Sigmoid colon (tissue), 6 donors: ENCODE measurements at regions not wholly inside any gene's neighbourhood (a gene's known extent, or its start where the extent isn't known, plus 50 kb on each side); places are given as distances from the start of the nearest gene placed in this dataset.
A peak's percentile ranks its signal among the peaks of the same experiment; 100 is the strongest.

ENCODE experiments used
- DNase-seq: peaks from one replicate; pipeline ENCODE4 v3.0.0-alpha.2; 2019
- H3K27ac ChIP-seq, 4 donors: fragments of 200-600 bp; sonication (generic); one replicate each; pipeline ENCODE4 v1.5.1; 2016 to 2019; ENCODE audit warnings: mild to moderate bottlenecking in 1 of 4
- H3K27me3 ChIP-seq, 3 donors: fragments of 200-600 bp; sonication (generic); one replicate each; pipeline ENCODE4 v1.5.1; 2019; ENCODE audit warnings: mild to moderate bottlenecking in 1 of 3
- H3K36me3 ChIP-seq, 4 donors: fragments of 200-600 bp; sonication (generic); one replicate each; pipeline ENCODE4 v1.5.1; 2016 to 2019
- H3K4me1 ChIP-seq, 4 donors: fragments of 200-600 bp; sonication (generic); one replicate each; pipeline ENCODE4 v1.5.1; 2017 to 2019
- H3K4me3 ChIP-seq, 4 donors: fragments of 200-600 bp; sonication (generic); one replicate each; pipeline ENCODE4 v1.5.1; 2017 to 2019; ENCODE audit warnings: mild to moderate bottlenecking in 2 of 4, moderate library complexity in 1 of 4
- H3K9me3 ChIP-seq, 4 donors: fragments of 200-600 bp in 3 of 4; sonication (generic) in 3 of 4; one replicate each; pipeline versions ENCODE4 v1.5.1 to v1.6.1; 2013 to 2019
- EP300 ChIP-seq, 4 donors: sonication (generic); formaldehyde crosslinking; IDR thresholded peaks; one replicate each; pipeline ENCODE4 v1.6.1; 2017; ENCODE audit warnings: antibody characterized with exemption in 4 of 4
- POLR2A ChIP-seq, 2 donors: fragments of 450-650 bp; IDR thresholded peaks; one replicate each; pipeline ENCODE4 v1.6.1; 2016; ENCODE audit warnings: antibody characterized with exemption in 2 of 2, mild to moderate bottlenecking in 2 of 2, moderate library complexity in 2 of 2
- POLR2AphosphoS5 ChIP-seq, 4 donors: sonication (generic); formaldehyde crosslinking; IDR thresholded peaks; one replicate each; pipeline ENCODE4 v1.6.1; 2017; ENCODE audit warnings: antibody characterized with exemption in 4 of 4
- WGBS, 2 donors: extraction: QIAGEN DNeasy Blood & Tissue Kit; methylation state at CpG; one replicate each; pipeline ENCODE4 v1.1.7; 2013; 5-methylcytosine and 5-hydroxymethylcytosine counted together
- intact Hi-C: fragments of 100-400 bp; cut with DNase I; formaldehyde crosslinking; loops from one replicate; pipeline ENCODE4 v1.15.1; 2023
- TF ChIP-seq, protein P1 (sequence below), 4 experiments: fragments of 450-650 bp in 3 of 4; fragments of 200-600 bp in 1 of 4; IDR thresholded peaks; one replicate each; pipeline ENCODE4 v1.5.1; 2016 to 2019; ENCODE audit warnings: antibody characterized with exemption in 4 of 4, mild to moderate bottlenecking in 3 of 4, moderate library complexity in 2 of 4
- donor health status: healthy with polysubstance abuse.
- donor health status: healthy.

DNA sequence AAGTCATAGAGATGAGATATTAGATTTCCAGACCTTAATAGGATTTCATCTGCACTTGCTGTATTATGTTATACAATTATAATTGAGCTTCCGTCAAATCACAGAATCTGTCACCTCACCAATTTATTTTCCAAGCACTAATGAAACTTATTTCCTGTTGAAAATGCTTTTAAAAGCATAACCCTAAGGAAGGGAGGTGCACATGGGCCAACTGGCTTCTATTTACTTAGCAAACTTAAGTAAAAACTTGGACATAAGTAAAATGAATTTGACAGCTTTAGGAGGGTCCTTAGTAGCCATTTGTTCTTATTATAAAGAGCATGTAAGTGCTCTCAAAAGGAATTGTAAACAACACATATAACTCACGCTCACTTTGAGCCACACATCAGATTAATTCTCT is 462.2 kb upstream of the TMPO start:
- Histone ChIP-seq H3K27ac (no peak overlapping the region), H3K4me1 (peaks cover 0 to 8% (median 0%) of the 10 kb centered on the region in 4 donors), H3K9me3 (no peaks in the 10 kb centered on the region), H3K27me3 (no peaks in the 10 kb centered on the region), H3K4me3 (no peak overlapping the region), H3K36me3 (no peaks in the 10 kb centered on the region)
- WGBS, 2 donors = 52 to 59% methylated on average over 2 of the region's 2 CpGs
- TF ChIP-seq, protein P1, sequence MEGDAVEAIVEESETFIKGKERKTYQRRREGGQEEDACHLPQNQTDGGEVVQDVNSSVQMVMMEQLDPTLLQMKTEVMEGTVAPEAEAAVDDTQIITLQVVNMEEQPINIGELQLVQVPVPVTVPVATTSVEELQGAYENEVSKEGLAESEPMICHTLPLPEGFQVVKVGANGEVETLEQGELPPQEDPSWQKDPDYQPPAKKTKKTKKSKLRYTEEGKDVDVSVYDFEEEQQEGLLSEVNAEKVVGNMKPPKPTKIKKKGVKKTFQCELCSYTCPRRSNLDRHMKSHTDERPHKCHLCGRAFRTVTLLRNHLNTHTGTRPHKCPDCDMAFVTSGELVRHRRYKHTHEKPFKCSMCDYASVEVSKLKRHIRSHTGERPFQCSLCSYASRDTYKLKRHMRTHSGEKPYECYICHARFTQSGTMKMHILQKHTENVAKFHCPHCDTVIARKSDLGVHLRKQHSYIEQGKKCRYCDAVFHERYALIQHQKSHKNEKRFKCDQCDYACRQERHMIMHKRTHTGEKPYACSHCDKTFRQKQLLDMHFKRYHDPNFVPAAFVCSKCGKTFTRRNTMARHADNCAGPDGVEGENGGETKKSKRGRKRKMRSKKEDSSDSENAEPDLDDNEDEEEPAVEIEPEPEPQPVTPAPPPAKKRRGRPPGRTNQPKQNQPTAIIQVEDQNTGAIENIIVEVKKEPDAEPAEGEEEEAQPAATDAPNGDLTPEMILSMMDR (IDR thresholded peaks at IDR 0.05) = no peak
- TF ChIP-seq EP300 (IDR thresholded peaks at IDR 0.05) = no peak
- TF ChIP-seq POLR2A (IDR thresholded peaks at IDR 0.05) = no peak
- no peak for TF ChIP-seq POLR2AphosphoS5 (IDR thresholded peaks at IDR 0.05)
- no peak for DNase-seq
- intact Hi-C loops = no loop called here

DNA sequence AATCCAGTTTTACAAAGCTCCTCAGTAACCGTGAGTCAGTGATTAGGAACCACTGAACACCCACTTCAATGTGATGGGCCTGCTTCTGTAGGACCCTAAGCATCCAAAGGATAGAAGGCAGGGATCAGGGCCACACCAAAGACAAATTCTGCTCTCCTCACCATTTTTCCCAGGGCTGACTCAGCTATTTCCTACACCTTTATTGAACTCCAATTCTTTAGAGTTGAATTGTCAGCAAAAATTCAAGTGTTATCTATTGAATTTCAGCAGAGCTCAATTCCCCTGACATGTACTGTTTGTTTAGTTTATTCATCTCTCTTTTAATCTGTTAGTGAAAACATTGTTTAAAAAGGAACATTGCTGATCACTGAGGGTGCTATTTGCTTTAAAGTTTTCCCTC is 457.7 kb upstream of the TMPO start:
- H3K36me3 ChIP-seq = no peaks in the 10 kb centered on the region
- no peak overlapping the region for H3K4me3 ChIP-seq
- no peaks in the 10 kb centered on the region for H3K27me3 ChIP-seq
- peaks cover 0 to 21% (median 16%) of the 10 kb centered on the region in 4 donors for H3K4me1 ChIP-seq
- intact Hi-C loops = no loop called here
- H3K9me3 ChIP-seq = no peaks in the 10 kb centered on the region
- no peak for TF ChIP-seq POLR2A (IDR thresholded peaks at IDR 0.05)
- TF ChIP-seq, protein P1 (IDR thresholded peaks at IDR 0.05) = no peak
- no peak for DNase-seq
- no peak overlapping the region for H3K27ac ChIP-seq
- WGBS, 2 donors = 82 to 92% methylated on average over 1 of the region's 1 CpG

DNA sequence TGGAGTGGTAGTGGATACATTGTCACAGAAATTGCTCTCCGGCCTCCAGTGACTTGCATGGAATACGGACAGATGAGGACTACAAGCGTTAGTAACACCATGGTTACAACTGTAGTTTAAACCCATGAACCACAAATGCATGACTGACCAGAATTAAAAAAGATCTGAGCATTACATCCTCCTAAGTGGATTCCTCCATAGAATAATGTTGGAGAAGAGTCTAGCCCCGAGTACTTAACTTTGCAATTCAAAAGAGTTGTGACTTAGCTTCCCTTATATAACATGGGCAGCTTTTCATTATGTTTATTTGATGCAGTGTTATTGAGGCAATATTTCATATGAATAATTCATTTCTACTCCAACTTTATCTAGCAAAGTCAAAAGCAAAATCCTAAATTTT is 457.2 kb upstream of the TMPO start:
- DNase-seq = no peak
- Histone ChIP-seq H3K36me3 (no peaks in the 10 kb centered on the region), H3K9me3 (no peaks in the 10 kb centered on the region), H3K27ac (no peak overlapping the region), H3K27me3 (no peaks in the 10 kb centered on the region), H3K4me3 (no peak overlapping the region), H3K4me1 (peaks cover 0 to 21% (median 16%) of the 10 kb centered on the region in 4 donors)
- TF ChIP-seq POLR2AphosphoS5 (IDR thresholded peaks at IDR 0.05) = no peak
- TF ChIP-seq POLR2A (IDR thresholded peaks at IDR 0.05) = no peak
- TF ChIP-seq EP300 (IDR thresholded peaks at IDR 0.05) = no peak
- WGBS, 2 donors = 87 to 92% methylated on average over 4 of the region's 4 CpGs
- intact Hi-C loops = no loop called here

DNA sequence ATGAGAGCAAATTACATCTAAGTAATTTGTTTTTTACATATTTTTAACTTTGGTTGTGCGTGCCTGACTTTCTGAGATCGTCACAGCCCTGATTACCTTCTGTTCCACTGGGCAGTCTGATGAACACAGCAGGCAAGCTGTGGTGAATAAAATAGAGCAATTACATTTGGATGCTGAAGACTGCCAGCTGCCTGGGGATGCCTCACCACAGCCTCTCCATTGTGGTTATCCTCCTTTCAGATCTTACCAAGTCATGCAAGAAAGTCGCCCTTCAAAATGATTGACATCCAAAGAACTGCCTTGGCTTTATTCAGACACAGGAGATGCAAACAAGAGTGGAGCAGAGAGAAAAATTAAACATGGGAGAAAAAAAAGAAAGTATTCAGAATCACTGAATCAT is 456.6 kb upstream of the TMPO start:
- Histone ChIP-seq H3K4me1 (peaks cover 0 to 21% (median 16%) of the 10 kb centered on the region in 4 donors), H3K36me3 (no peaks in the 10 kb centered on the region), H3K27me3 (no peaks in the 10 kb centered on the region), H3K4me3 (no peak overlapping the region), H3K27ac (peak overlapping the region in 1 of 4 donors; percentile 35), H3K9me3 (no peaks in the 10 kb centered on the region)
- WGBS, 2 donors = 83 to 84% methylated on average over 3 of the region's 3 CpGs
- TF ChIP-seq POLR2A (IDR thresholded peaks at IDR 0.05) (no peak), POLR2AphosphoS5 (IDR thresholded peaks at IDR 0.05) (no peak), EP300 (IDR thresholded peaks at IDR 0.05) (no peak)
- TF ChIP-seq, protein P1 (IDR thresholded peaks at IDR 0.05) = no peak
- intact Hi-C loops = no loop called here
- no peak for DNase-seq

DNA sequence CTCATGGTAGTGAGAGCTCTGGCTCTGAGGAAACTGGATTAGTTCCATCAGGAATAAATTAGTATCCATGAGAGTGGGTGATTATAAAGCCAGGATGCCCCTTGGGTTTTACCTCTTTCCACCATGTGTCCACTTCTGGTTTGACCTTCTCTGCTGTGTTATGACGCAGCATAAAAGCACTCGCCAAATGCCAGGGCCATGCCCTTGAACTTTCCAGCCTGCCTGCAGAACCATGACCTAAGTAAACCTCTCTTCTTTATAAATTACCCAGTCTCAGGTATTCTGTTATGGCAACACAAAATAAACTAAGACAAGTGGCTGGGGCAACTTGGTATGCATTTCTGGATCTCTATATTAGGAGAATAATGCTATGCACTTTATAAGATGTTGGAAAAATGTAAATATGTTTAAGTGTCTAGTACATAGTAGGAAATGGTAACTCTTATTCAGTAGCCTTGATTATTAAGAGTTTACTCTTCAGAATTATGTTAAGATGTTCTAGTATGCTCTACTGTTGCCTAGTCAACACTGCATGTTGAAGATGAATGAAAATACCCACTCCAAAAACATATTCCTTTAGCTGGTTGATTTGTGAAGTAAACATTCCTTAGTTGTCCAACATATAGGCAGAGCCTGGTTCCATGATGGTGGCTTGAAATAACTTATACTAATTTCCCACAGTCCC is 455.6 kb upstream of the TMPO start:
- H3K27ac ChIP-seq = peak overlapping the region in 3 of 4 donors; percentile 33 to 48 (median 35)
- WGBS, 2 donors = 14 to 59% methylated on average over 2 of the region's 2 CpGs
- H3K4me1 ChIP-seq = peaks cover 0 to 21% (median 16%) of the 10 kb centered on the region in 4 donors
- H3K36me3 ChIP-seq = no peaks in the 10 kb centered on the region
- no peaks in the 10 kb centered on the region for H3K9me3 ChIP-seq
- no peak for DNase-seq
- no peak overlapping the region for H3K4me3 ChIP-seq
- TF ChIP-seq POLR2AphosphoS5 (IDR thresholded peaks at IDR 0.05) (no peak), EP300 (IDR thresholded peaks at IDR 0.05) (no peak), POLR2A (IDR thresholded peaks at IDR 0.05) (no peak)
- no peaks in the 10 kb centered on the region for H3K27me3 ChIP-seq
- intact Hi-C loops = no loop called here

DNA sequence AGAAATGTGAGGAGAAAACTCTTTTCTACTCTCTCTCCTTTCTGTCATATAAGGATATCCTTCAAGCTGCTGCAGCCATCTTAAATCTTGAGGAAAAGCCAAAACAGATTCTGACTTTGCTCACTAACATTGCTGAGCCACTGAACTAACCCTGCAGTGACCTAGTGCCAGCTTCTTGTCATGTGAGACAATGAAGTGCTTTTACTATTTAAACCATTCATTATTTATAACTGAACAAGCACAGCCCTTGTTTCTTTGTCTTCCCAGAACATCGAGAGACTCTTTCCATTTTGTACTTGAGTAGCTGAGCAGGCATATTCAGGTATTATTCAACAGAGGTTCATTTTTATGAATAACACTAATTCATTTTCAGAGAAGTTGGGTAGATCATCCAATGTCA is 455.0 kb upstream of the TMPO start:
- H3K9me3 ChIP-seq = no peaks in the 10 kb centered on the region
- H3K27ac ChIP-seq = peak overlapping the region; percentile 20 to 48 (median 34)
- H3K27me3 ChIP-seq = no peaks in the 10 kb centered on the region
- no peaks in the 10 kb centered on the region for H3K36me3 ChIP-seq
- 85 to 89% methylated on average over 1 of the region's 1 CpG for WGBS, 2 donors
- intact Hi-C loops = no loop called here
- no peak for DNase-seq
- peaks cover 0 to 21% (median 16%) of the 10 kb centered on the region in 4 donors for H3K4me1 ChIP-seq
- no peak for TF ChIP-seq POLR2A (IDR thresholded peaks at IDR 0.05)
- TF ChIP-seq, protein P1 (IDR thresholded peaks at IDR 0.05) = no peak
- no peak for TF ChIP-seq POLR2AphosphoS5 (IDR thresholded peaks at IDR 0.05)
- TF ChIP-seq EP300 (IDR thresholded peaks at IDR 0.05) = no peak
- no peak overlapping the region for H3K4me3 ChIP-seq
